IMR-90 (cell line): ENCODE measurements at regions not wholly inside any gene's neighbourhood (a gene's known extent, or its start where the extent isn't known, plus 50 kb on each side); places are given as distances from the start of the nearest gene placed in this dataset.

ENCODE experiments used
- ATAC-seq: fragments of 200-7000 bp; cut with Tn5 transposase; 2 replicates; pipeline ENCODE4 v1.9.1; 2020; ENCODE audit warnings: low read depth, mild to moderate bottlenecking, moderate library complexity
- BruUV-seq: library from RNA; stranded (reverse); fragments of 400-500 nt; replicated peaks from 2 replicates; lab custom pipeline; 2021; lab: Mats Ljungman, UMichigan
- CTCF ChIA-PET: fragments of 300-600 bp; formaldehyde crosslinking; extraction: SDS; loops from one replicate; lab custom pipeline; 2021; ENCODE audit warnings: antibody characterized with exemption; lab: Yijun Ruan, JAX
- POLR2A ChIA-PET: fragments of 300-600 bp; sonication (Branson Sonifier 250); formaldehyde crosslinking; loops from one replicate; lab custom pipeline; 2022; ENCODE audit warnings: antibody characterized with exemption; ENCODE audit not compliant: unreplicated experiment; lab: Charles Lee
- DNase-seq: peaks from one replicate; pipeline ENCODE4 v3.0.0; 2013
- H2AFZ ChIP-seq: replicated peaks from 2 replicates; pipeline ENCODE3; 2013; ENCODE audit warnings: low read length, mild to moderate bottlenecking; ENCODE audit not compliant: poor library complexity
- H2AK5ac ChIP-seq: 2 replicates; pipeline ENCODE4 v1.6.1; 2013; ENCODE audit warnings: low read depth, low read length, inconsistent platforms
- H2AK9ac ChIP-seq: replicated peaks from 2 replicates; pipeline ENCODE3; 2013; ENCODE audit warnings: mild to moderate bottlenecking, low read depth, low read length, moderate library complexity; ENCODE audit not compliant: poor library complexity
- H2BK120ac ChIP-seq: 2 replicates; pipeline ENCODE4 v1.6.1; 2013; ENCODE audit warnings: low read depth, low read length, inconsistent platforms
- H2BK15ac ChIP-seq: 3 replicates; pipeline ENCODE4 v1.6.1; 2013; ENCODE audit warnings: low read depth, low read length, inconsistent platforms
- H2BK20ac ChIP-seq: 2 replicates; pipeline ENCODE4 v1.6.1; 2013; ENCODE audit warnings: low read depth, mild to moderate bottlenecking, inconsistent platforms, low read length, moderate library complexity
- H2BK5ac ChIP-seq: 2 replicates; pipeline ENCODE4 v1.6.1; 2013; ENCODE audit warnings: mild to moderate bottlenecking, low read depth, low read length, inconsistent platforms; ENCODE audit not compliant: poor library complexity, severe bottlenecking
- H3K14ac ChIP-seq: replicated peaks from 2 replicates; pipeline ENCODE4 v1.6.1; 2013; ENCODE audit warnings: low read depth, low read length, inconsistent platforms
- H3K18ac ChIP-seq: 2 replicates; pipeline ENCODE4 v1.6.1; 2013; ENCODE audit warnings: low read depth, low read length, control low read depth
- H3K23ac ChIP-seq: 2 replicates; pipeline ENCODE4 v1.6.1; 2013; ENCODE audit warnings: low read depth, low read length, inconsistent platforms
- H3K27ac ChIP-seq: 2 replicates; pipeline ENCODE4 v1.5.1; 2013; ENCODE audit warnings: mild to moderate bottlenecking, control low read depth, low read length; ENCODE audit not compliant: insufficient read depth
- H3K27me3 ChIP-seq: 2 replicates; pipeline ENCODE4 v1.6.1; 2013; ENCODE audit warnings: low read length; ENCODE audit not compliant: control insufficient read depth, insufficient read depth
- H3K36me3 ChIP-seq: 2 replicates; pipeline ENCODE4 v1.6.1; 2013; ENCODE audit warnings: low read length, mixed read lengths; ENCODE audit not compliant: control insufficient read depth, insufficient read depth
- H3K4ac ChIP-seq: 2 replicates; pipeline ENCODE4 v1.6.1; 2013; ENCODE audit warnings: low read depth, low read length, inconsistent platforms
- H3K4me1 ChIP-seq: 2 replicates; pipeline ENCODE4 v1.6.1; 2013; ENCODE audit warnings: low read length, mixed read lengths; ENCODE audit not compliant: control insufficient read depth, insufficient read depth
- H3K4me2 ChIP-seq: 2 replicates; pipeline ENCODE4 v1.6.1; 2013; ENCODE audit warnings: low read depth, mild to moderate bottlenecking, control low read depth, low read length, moderate library complexity
- H3K4me3 ChIP-seq: 2 replicates; pipeline ENCODE4 v1.5.1; 2013; ENCODE audit warnings: low read depth, mild to moderate bottlenecking, control low read depth, low read length, moderate library complexity; ENCODE audit not compliant: insufficient read depth
- H3K56ac ChIP-seq: 2 replicates; pipeline ENCODE4 v1.6.1; 2013; ENCODE audit warnings: low read length, inconsistent platforms; ENCODE audit not compliant: insufficient read depth; ENCODE audit errors: extremely low read depth
- H3K79me1 ChIP-seq, 2 experiments: 2 replicates each; pipeline ENCODE4 v1.6.1; 2013; ENCODE audit warnings: low read length in 2 of 2, inconsistent platforms in 1 of 2, low read depth in 1 of 2
- H3K9ac ChIP-seq: 2 replicates; pipeline ENCODE4 v1.6.1; 2013; ENCODE audit warnings: low read depth, low read length, control low read depth
- H3K9me1 ChIP-seq: 2 replicates; pipeline ENCODE4 v1.6.1; 2013; ENCODE audit warnings: low read length, inconsistent platforms; ENCODE audit not compliant: insufficient read depth
- H3K9me3 ChIP-seq: 2 replicates; pipeline ENCODE4 v1.6.1; 2013; ENCODE audit warnings: low read length; ENCODE audit not compliant: control insufficient read depth, insufficient read depth
- H4K20me1 ChIP-seq: 2 replicates; pipeline ENCODE4 v1.6.1; 2013; ENCODE audit warnings: low read length, inconsistent platforms; ENCODE audit not compliant: insufficient read depth
- H4K5ac ChIP-seq: 2 replicates; pipeline ENCODE4 v1.6.1; 2013; ENCODE audit warnings: mild to moderate bottlenecking, low read depth, low read length, control low read depth
- H4K8ac ChIP-seq, 2 experiments: 2 replicates each; pipeline ENCODE4 v1.6.1; 2013; ENCODE audit warnings: low read depth in 2 of 2, low read length in 2 of 2, control low read depth in 1 of 2, inconsistent platforms in 1 of 2
- H4K91ac ChIP-seq: 2 replicates; pipeline ENCODE4 v1.6.1; 2013; ENCODE audit warnings: low read depth, low read length, inconsistent platforms; ENCODE audit not compliant: insufficient read depth
- BHLHE40 ChIP-seq: fragments of 150-350 bp; IDR thresholded peaks from 2 replicates; pipeline ENCODE4 v1.6.1; 2016; ENCODE audit warnings: mild to moderate bottlenecking, low read depth, low read length
- CEBPB ChIP-seq: IDR thresholded peaks from 2 replicates; pipeline ENCODE4 v1.6.1; 2012; ENCODE audit warnings: low read depth, low read length, improper control_type of control experiment
- ELK1 ChIP-seq: fragments of 150-350 bp; IDR thresholded peaks from 2 replicates; pipeline ENCODE4 v1.6.1; 2016; ENCODE audit warnings: low read depth, mild to moderate bottlenecking, low read length, moderate library complexity, borderline replicate concordance
- MAFK ChIP-seq: IDR thresholded peaks from 2 replicates; pipeline ENCODE4 v1.6.1; 2012; ENCODE audit warnings: low read depth, low read length, improper control_type of control experiment
- MXI1 ChIP-seq: IDR thresholded peaks from 2 replicates; pipeline ENCODE4 v1.6.1; 2012; ENCODE audit warnings: low read depth, mild to moderate bottlenecking, low read length, moderate library complexity, borderline replicate concordance
- NFE2L2 ChIP-seq: fragments of 150-350 bp; IDR thresholded peaks from 2 replicates; pipeline ENCODE4 v1.6.1; 2016; ENCODE audit warnings: low read depth, mild to moderate bottlenecking, low read length
- USF2 ChIP-seq: fragments of 150-350 bp; IDR thresholded peaks from 2 replicates; pipeline ENCODE4 v1.6.1; 2017; ENCODE audit warnings: mild to moderate bottlenecking, antibody characterized with exemption, low read length, low read depth
- WGBS, 2 experiments: methylation state at CpG; one replicate each; pipeline versions ENCODE4 v1.1.5 to v1.1.7; 2013; ENCODE audit warnings: missing lambda C conversion rate in 2 of 2; ENCODE audit not compliant: insufficient read length in 1 of 2; ENCODE audit errors: extremely low coverage in 2 of 2; 5-methylcytosine and 5-hydroxymethylcytosine counted together
- dilution Hi-C: fragments of 300-500 bp; cut with HindIII; formaldehyde crosslinking; loops from one replicate; pipeline ENCODE4 v1.14.3; 2018; ENCODE audit warnings: low sequenced_read_pairs; ENCODE audit not compliant: unreplicated experiment
- in situ Hi-C: fragments of 300-500 bp; cut with MboI; formaldehyde crosslinking; loops from 3 replicates; pipeline ENCODE4 v1.14.3; 2019; ENCODE audit warnings: low sequenced_read_pairs, inconsistent platforms, mixed read lengths
- intact Hi-C: fragments of 100-400 bp; cut with micrococcal nuclease; formaldehyde crosslinking; loops from 2 replicates; pipeline ENCODE4 v1.10.0; 2022

- no peak for TF ChIP-seq MAFK
- no peak for TF ChIP-seq USF2
- TF ChIP-seq ELK1, result no peak
- TF ChIP-seq CEBPB, result no peak
- no peak for TF ChIP-seq MXI1
- no peak for TF ChIP-seq NFE2L2
- no peak for TF ChIP-seq BHLHE40
- intact Hi-C loops, result no loop called here
- POLR2A ChIA-PET, result no interaction called here
- no peak overlapping the region for H3K56ac ChIP-seq
- H3K27ac ChIP-seq, result no peak overlapping the region
- no peak overlapping the region for H2BK15ac ChIP-seq
- DNase-seq, result no peak
- H2AK5ac ChIP-seq, result no peak overlapping the region
- BruUV-seq, result no TSS peak
- no peak for ATAC-seq
- no peak overlapping the region for H4K5ac ChIP-seq
- no peaks in the 10 kb centered on the region for H3K9me3 ChIP-seq
- dilution Hi-C loops, result no loop called here
- peaks cover 6% of the 10 kb centered on the region for H3K4me1 ChIP-seq
- no peak overlapping the region for H2BK20ac ChIP-seq
- H3K23ac ChIP-seq, result no peak overlapping the region
- no peak overlapping the region for H2AFZ ChIP-seq
- no peak overlapping the region for H4K91ac ChIP-seq
- H2AK9ac ChIP-seq, result no peak overlapping the region
- H3K36me3 ChIP-seq, result no peaks in the 10 kb centered on the region
- H4K8ac ChIP-seq, result no peak overlapping the region
- H3K27me3 ChIP-seq, result peaks cover 2% of the 10 kb centered on the region; the same call in 1 of the 2 replicates
- no peaks in the 10 kb centered on the region for H3K9me1 ChIP-seq
- no peak overlapping the region for H3K9ac ChIP-seq
- no peak overlapping the region for H3K18ac ChIP-seq
- no peak overlapping the region for H3K14ac ChIP-seq
- WGBS, 2 experiments, result 90% methylated on average over 9 of the region's 11 CpGs; no CpG with 5 or more reads in 1 of the 2 experiments
- CTCF ChIA-PET, result no interaction called here
- H3K4ac ChIP-seq, result no peak overlapping the region
- no peak overlapping the region for H3K4me3 ChIP-seq
- no peaks in the 10 kb centered on the region for H3K79me1 ChIP-seq
- no peak overlapping the region for H2BK120ac ChIP-seq
- in situ Hi-C loops, result no loop called here
- H3K4me2 ChIP-seq, result no peak overlapping the region
- H4K20me1 ChIP-seq, result no peaks in the 10 kb centered on the region
- H2BK5ac ChIP-seq, result no peak overlapping the region
These were observed 141.5 kb upstream of the ZNF32 start for GRCh38 chr10:43790147-43790546.
